Thyroid gland (tissue), 4 donors: ENCODE measurements at regions not wholly inside any gene's neighbourhood (a gene's known extent, or its start where the extent isn't known, plus 50 kb on each side); places are given as distances from the start of the nearest gene placed in this dataset.

Experiments used
- DNase-seq, 2 donors: peaks; one replicate each; pipeline ENCODE4 v3.0.0-alpha.2; 2019
- H3K27ac ChIP-seq, 3 donors: fragments of 200-600 bp; sonication (generic); 1 replicate in 2 of 3; 2 replicates in 1 of 3; pipeline ENCODE4 v1.5.1; 2016 to 2019; ENCODE audit warnings: mild to moderate bottlenecking in 1 of 3, moderate library complexity in 1 of 3
- H3K27me3 ChIP-seq: fragments of 200-600 bp; sonication (generic); one replicate; pipeline ENCODE4 v1.5.1; 2019
- H3K36me3 ChIP-seq, 2 donors: fragments of 200-600 bp; sonication (generic); one replicate each; pipeline ENCODE4 v1.5.1; 2016 to 2019
- H3K4me1 ChIP-seq, 2 donors: fragments of 200-600 bp; sonication (generic); one replicate each; pipeline ENCODE4 v1.5.1; 2017 to 2019
- H3K4me3 ChIP-seq, 3 donors: fragments of 200-600 bp; sonication (generic); replicated peaks in 1 of 3; 1 replicate in 2 of 3; 2 replicates in 1 of 3; pipeline ENCODE4 v1.5.1; 2016; ENCODE audit warnings: mild to moderate bottlenecking in 1 of 3
- H3K9me3 ChIP-seq: fragments of 200-600 bp; sonication (generic); one replicate; pipeline ENCODE4 v1.5.1; 2017
- POLR2A ChIP-seq, 2 donors: fragments of 450-650 bp; IDR thresholded peaks; one replicate each; pipeline ENCODE4 v1.6.1; 2017; ENCODE audit warnings: antibody characterized with exemption in 2 of 2, mild to moderate bottlenecking in 2 of 2, moderate library complexity in 1 of 2
- WGBS, 2 donors: methylation state at CpG; one replicate each; pipeline ENCODE4 v1.1.5; 2017; 5-methylcytosine and 5-hydroxymethylcytosine counted together
- intact Hi-C: fragments of 100-400 bp; cut with DNase I; formaldehyde crosslinking; loops from one replicate; pipeline ENCODE4 v1.15.1; 2023
- TF ChIP-seq, protein P1 (sequence below), 6 experiments: fragments of 200-600 bp in 3 of 6; fragments of 450-650 bp in 3 of 6; sonication (generic) in 3 of 6; IDR thresholded peaks; one replicate each; pipeline ENCODE4 v1.5.1; 2016 to 2019; ENCODE audit warnings: antibody characterized with exemption in 6 of 6, mild to moderate bottlenecking in 2 of 6, inconsistent platforms in 1 of 6, moderate library complexity in 1 of 6

DNA sequence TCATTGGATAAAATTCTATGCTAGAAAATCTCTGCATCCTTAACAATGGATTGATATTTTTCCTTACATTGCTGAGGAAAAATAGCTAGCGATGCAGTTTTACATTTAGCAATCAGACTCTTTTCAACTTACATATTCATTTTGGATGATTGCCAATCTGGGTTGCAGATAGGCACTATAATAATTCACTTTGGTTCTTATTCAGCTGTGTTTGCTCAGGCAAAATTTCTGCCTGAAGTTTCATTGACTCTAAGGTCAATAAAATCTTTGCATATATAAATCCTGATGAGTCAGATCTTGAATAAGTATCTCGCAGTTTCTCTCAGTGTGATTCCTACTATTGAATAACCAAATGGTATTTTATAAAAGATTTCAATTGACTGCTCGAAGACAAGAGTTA lies 1105.8 kb downstream of the CDH18 start:
- WGBS, 2 donors, result 79 to 86% methylated on average over 3 of the region's 3 CpGs
- no peak overlapping the region for H3K4me3 ChIP-seq
- intact Hi-C loops, result no loop called here
- no peak for TF ChIP-seq POLR2A (IDR thresholded peaks at IDR 0.05)
- TF ChIP-seq, protein P1, sequence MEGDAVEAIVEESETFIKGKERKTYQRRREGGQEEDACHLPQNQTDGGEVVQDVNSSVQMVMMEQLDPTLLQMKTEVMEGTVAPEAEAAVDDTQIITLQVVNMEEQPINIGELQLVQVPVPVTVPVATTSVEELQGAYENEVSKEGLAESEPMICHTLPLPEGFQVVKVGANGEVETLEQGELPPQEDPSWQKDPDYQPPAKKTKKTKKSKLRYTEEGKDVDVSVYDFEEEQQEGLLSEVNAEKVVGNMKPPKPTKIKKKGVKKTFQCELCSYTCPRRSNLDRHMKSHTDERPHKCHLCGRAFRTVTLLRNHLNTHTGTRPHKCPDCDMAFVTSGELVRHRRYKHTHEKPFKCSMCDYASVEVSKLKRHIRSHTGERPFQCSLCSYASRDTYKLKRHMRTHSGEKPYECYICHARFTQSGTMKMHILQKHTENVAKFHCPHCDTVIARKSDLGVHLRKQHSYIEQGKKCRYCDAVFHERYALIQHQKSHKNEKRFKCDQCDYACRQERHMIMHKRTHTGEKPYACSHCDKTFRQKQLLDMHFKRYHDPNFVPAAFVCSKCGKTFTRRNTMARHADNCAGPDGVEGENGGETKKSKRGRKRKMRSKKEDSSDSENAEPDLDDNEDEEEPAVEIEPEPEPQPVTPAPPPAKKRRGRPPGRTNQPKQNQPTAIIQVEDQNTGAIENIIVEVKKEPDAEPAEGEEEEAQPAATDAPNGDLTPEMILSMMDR (IDR thresholded peaks at IDR 0.05), result no peak
- no peaks in the 10 kb centered on the region for H3K9me3 ChIP-seq
- H3K4me1 ChIP-seq, result no peaks in the 10 kb centered on the region
- no peak overlapping the region for H3K27ac ChIP-seq
- no peaks in the 10 kb centered on the region for H3K27me3 ChIP-seq
- no peaks in the 10 kb centered on the region for H3K36me3 ChIP-seq
- DNase-seq, result no peak

DNA sequence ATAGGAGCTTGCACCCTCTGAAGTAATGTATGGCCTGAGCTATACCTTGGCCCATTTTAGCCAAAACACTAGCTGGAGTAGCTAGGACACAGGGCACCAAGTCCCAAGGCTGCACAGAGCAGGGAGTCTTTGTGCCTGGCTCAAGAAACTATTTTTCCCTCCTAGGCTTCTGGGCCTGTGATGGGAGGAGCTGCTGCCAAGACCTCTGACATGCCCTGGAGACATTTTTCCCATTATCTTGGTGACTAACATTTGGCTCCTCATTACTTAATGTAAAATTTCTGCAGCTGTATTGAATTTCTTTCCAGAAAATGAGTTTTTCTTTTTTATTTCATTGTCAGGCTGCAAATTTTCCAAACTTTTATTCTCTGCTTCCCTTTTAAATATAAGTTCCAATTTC lies 1099.2 kb downstream of the CDH18 start:
- H3K27ac ChIP-seq, result no peak overlapping the region
- no peaks in the 10 kb centered on the region for H3K36me3 ChIP-seq
- no peak overlapping the region for H3K4me3 ChIP-seq
- no peak for DNase-seq
- intact Hi-C loops, result no loop called here
- H3K27me3 ChIP-seq, result no peaks in the 10 kb centered on the region
- no peak for TF ChIP-seq POLR2A (IDR thresholded peaks at IDR 0.05)
- TF ChIP-seq, protein P1 (IDR thresholded peaks at IDR 0.05), result no peak
- H3K4me1 ChIP-seq, result no peaks in the 10 kb centered on the region
- no peaks in the 10 kb centered on the region for H3K9me3 ChIP-seq

DNA sequence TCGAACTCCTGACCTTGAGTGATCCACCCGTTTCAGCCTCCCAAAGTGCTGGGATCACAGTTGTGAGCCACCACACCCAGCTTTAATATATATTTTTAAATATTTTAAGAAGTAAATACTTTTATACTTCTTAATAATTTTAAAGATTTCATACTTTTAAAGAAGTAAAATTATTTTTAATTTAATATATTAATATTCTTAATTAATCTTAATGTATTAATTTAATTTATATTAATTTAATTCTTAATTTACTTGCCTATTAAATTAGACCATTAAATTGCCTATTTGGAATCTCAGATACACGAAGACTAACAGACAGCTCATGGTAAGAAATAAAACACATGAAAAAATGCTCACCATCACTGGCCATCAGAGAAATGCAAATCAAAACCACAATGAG lies 1087.4 kb downstream of the CDH18 start:
- 75 to 91% methylated on average over 3 of the region's 3 CpGs for WGBS, 2 donors
- Histone ChIP-seq H3K4me1 (no peaks in the 10 kb centered on the region), H3K27me3 (no peaks in the 10 kb centered on the region), H3K4me3 (no peak overlapping the region), H3K27ac (no peak overlapping the region), H3K36me3 (no peaks in the 10 kb centered on the region), H3K9me3 (no peaks in the 10 kb centered on the region)
- no peak for TF ChIP-seq POLR2A (IDR thresholded peaks at IDR 0.05)
- TF ChIP-seq, protein P1 (IDR thresholded peaks at IDR 0.05), result no peak
- intact Hi-C loops, result no loop called here
- DNase-seq, result no peak

DNA sequence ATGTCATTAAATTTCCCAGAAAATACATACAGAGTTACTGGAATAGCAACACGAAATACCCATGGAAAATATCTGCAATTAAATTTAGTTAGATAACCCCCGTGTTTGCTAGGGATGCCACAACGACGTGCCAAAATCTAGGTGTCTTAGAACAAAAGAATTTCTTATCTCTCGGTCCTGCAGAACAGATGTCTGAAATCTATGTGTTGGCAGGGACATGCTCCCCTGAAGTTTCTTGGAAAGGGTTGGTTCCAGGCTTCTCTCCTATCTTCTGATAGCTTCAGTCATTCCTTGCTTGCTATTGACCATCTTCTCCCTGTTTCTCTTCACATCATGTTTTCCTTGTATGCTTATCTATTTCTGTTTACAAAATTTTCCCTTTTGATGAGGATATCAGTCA lies 1067.0 kb downstream of the CDH18 start:
- intact Hi-C loops, result no loop called here
- TF ChIP-seq POLR2A (IDR thresholded peaks at IDR 0.05), result no peak
- TF ChIP-seq, protein P1 (IDR thresholded peaks at IDR 0.05), result no peak
- DNase-seq, result no peak
- no peak overlapping the region for H3K4me3 ChIP-seq
- H3K27me3 ChIP-seq, result no peaks in the 10 kb centered on the region
- peaks cover 4% of the 10 kb centered on the region for H3K9me3 ChIP-seq
- no peaks in the 10 kb centered on the region for H3K4me1 ChIP-seq
- H3K36me3 ChIP-seq, result no peaks in the 10 kb centered on the region
- H3K27ac ChIP-seq, result no peak overlapping the region
- 75 to 76% methylated on average over 5 of the region's 5 CpGs for WGBS, 2 donors

DNA sequence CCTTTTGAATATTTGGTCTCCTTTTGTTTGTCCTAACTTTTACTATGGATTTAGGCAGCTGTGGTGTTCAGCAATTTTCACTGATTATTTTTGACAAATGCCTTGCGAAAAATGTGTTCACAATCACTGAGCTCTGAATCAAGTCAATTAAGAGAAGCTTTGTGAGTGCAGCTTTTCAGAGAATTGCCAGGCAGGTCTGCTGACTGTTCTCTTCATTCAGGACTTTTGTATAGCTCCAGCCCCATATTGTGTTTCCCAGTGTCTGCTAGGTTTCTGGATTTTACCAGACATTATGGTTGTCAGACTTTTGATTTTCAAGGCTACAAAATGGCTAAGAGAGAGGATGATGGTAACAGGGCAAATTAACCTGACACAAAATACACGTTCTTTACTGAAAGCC lies 1055.9 kb downstream of the CDH18 start:
- Histone ChIP-seq H3K4me3 (no peak overlapping the region), H3K27me3 (no peaks in the 10 kb centered on the region), H3K9me3 (no peaks in the 10 kb centered on the region), H3K4me1 (no peaks in the 10 kb centered on the region), H3K27ac (no peak overlapping the region), H3K36me3 (no peaks in the 10 kb centered on the region)
- intact Hi-C loops, result no loop called here
- no peak for TF ChIP-seq POLR2A (IDR thresholded peaks at IDR 0.05)
- TF ChIP-seq, protein P1 (IDR thresholded peaks at IDR 0.05), result no peak
- no peak for DNase-seq
- 67 to 77% methylated on average over 2 of the region's 2 CpGs for WGBS, 2 donors
